ENCODE measurements at regions not wholly inside any gene's neighbourhood (a gene's known extent, or its start where the extent isn't known, plus 50 kb on each side); places are given as distances from the start of the nearest gene placed in this dataset.

DNA sequence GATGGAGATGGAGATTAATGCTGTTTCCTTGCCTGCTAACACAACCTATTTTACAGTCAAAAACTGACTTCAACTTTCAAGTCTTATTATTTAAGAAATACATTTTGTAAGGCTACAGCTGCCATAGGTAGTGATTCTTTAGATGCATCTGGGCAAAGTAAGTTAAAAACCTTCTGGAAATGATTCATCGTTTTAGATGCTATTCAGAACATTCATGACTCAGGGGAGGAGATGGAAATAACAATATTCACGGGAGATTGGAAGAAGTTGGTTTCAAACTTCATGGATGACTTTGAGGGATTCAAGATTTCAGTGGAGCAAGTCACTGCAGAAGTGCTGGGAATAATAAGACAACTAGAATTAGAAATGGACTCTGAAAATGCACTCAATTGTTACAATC, 174.9 kb upstream of the GGTLC1 start:
- TF ChIP-seq CTCF (conservative IDR thresholded peaks at IDR 0.05 in 1 of 2, IDR thresholded peaks at IDR 0.05 in 1 of 2; ENCODE audit: low read depth in 1 of 2, low read length in 2 of 2) (no peak), EZH2 (IDR thresholded peaks at IDR 0.05; ENCODE audit: low read length, missing control alignments) (no peak)
